Transverse colon (tissue), 4 donors: ENCODE measurements at regions not wholly inside any gene's neighbourhood (a gene's known extent, or its start where the extent isn't known, plus 50 kb on each side); places are given as distances from the start of the nearest gene placed in this dataset.

ENCODE experiments used
- EP300 ChIP-seq: sonication (generic); formaldehyde crosslinking; IDR thresholded peaks from one replicate; pipeline ENCODE4 v1.6.1; 2017; ENCODE audit warnings: antibody characterized with exemption, low read depth
- POLR2A ChIP-seq: fragments of 450-650 bp; IDR thresholded peaks from one replicate; pipeline ENCODE4 v1.6.1; 2016; ENCODE audit warnings: antibody characterized with exemption, mild to moderate bottlenecking, moderate library complexity
- POLR2AphosphoS5 ChIP-seq, 3 donors: sonication (generic); formaldehyde crosslinking; IDR thresholded peaks; one replicate each; pipeline ENCODE4 v1.6.1; 2016; ENCODE audit warnings: antibody characterized with exemption in 3 of 3
- TF ChIP-seq, protein P1 (sequence below), 5 experiments: fragments of 200-600 bp in 3 of 5; fragments of 450-650 bp in 2 of 5; sonication (generic) in 3 of 5; IDR thresholded peaks; 1 replicate in 2 of 5; 2 replicates in 3 of 5; pipeline ENCODE4 v1.5.1; 2016 to 2017; ENCODE audit warnings: antibody characterized with exemption in 5 of 5, inconsistent platforms in 3 of 5, mild to moderate bottlenecking in 2 of 5, moderate library complexity in 1 of 5

DNA sequence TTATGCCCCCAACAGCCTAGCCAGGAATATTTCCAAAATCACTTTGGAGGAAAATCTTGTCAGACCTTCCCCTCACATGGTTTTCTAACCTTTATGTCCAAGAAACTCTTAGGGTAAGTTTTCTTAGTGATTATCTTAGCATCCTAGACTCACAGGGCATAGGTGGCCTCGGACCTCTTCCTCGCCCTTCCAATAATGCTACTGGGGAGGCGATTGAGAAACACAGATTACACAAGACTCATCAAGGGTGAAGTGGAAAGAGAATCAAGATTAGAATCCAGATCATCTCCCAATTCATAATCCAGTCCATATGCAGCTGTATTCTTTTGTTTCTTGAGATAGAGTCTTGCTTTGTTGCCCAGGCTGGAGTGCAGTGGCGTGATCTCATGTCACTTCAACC, 358.4 kb upstream of the CDH5 start:
- TF ChIP-seq POLR2AphosphoS5 (IDR thresholded peaks at IDR 0.05) (no peak), EP300 (no peak), POLR2A (no peak)
- TF ChIP-seq, protein P1, sequence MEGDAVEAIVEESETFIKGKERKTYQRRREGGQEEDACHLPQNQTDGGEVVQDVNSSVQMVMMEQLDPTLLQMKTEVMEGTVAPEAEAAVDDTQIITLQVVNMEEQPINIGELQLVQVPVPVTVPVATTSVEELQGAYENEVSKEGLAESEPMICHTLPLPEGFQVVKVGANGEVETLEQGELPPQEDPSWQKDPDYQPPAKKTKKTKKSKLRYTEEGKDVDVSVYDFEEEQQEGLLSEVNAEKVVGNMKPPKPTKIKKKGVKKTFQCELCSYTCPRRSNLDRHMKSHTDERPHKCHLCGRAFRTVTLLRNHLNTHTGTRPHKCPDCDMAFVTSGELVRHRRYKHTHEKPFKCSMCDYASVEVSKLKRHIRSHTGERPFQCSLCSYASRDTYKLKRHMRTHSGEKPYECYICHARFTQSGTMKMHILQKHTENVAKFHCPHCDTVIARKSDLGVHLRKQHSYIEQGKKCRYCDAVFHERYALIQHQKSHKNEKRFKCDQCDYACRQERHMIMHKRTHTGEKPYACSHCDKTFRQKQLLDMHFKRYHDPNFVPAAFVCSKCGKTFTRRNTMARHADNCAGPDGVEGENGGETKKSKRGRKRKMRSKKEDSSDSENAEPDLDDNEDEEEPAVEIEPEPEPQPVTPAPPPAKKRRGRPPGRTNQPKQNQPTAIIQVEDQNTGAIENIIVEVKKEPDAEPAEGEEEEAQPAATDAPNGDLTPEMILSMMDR (IDR thresholded peaks at IDR 0.05), result no peak
